Stimulated activated CD4-positive, alpha-beta T cell treated with anti-CD3 and anti-CD28 coated beads, Interleukin-2, amount 100 ng/mL, for 48 hours (primary cell): ENCODE measurements at regions not wholly inside any gene's neighbourhood (a gene's known extent, or its start where the extent isn't known, plus 50 kb on each side); places are given as distances from the start of the nearest gene placed in this dataset.
A peak's percentile ranks its signal among the peaks of the same experiment; 100 is the strongest.

Experiments used
- DNase-seq, 2 donors: peaks; one replicate each; pipeline ENCODE4 v3.0.0-alpha.2; 2020

DNA sequence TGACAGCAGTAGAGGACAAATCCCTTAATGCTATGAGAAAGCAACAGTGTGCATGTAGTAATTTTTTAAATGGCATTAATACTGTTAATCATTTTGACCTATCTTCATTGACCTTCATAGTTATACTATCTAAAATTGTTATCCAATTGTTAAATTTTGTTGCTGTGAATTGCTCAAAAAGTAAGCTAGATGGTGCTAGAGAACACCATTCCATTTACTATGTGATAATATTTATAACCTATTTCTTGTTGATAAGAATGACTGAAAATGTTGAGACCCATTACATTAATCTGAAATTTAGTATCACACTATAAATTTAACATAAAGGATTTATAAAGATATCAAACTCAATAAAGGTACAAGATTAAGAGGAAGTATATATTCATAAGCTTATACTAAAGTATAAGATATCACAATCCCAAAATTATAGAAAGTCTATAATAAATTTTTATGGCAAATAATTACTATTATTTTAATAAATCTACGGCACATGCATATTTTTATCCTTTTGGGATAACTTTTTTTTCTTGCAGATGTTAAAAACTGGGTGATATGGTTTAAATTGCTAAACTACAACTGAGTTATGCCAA lies 1573.3 kb downstream of the PCDH9 start:
- DNase-seq = no peak

DNA sequence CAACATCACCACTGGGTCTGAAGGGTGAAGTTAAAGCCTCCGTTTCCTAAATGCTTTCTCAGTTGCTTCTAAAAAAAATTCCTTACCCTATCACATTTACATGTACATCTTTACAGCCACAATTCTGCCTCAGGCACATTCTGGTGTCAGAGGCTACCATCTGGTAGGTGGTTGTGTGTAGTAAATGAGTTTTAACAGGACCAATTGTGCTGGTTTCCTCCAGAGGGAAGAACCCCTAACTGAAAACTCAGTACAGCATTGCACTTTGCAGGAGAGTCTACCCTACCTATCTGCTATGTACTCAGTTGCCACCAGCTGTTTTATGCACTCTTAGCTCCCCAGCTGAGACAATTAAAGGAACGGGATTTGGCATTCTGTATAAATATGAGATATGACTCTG lies 1576.5 kb downstream of the PCDH9 start:
- DNase-seq = no peak

DNA sequence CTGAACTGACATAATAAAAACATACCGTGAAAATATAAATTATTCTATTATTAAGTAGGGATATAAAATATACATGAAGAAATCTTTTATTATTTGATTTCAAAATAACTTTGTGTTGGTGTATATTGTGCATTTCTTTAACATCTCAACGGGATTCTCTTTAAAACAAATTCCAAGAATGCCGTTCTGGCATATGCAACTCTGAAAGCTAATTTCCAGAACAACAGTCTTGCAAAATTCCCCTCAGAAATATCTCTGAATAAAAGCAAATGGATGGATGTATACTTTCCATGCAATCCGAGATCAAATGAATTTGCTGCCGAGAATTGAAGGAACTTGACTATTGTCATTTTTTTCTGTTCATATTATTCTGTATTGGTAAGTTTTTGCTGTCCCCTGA lies 1579.8 kb downstream of the PCDH9 start:
- DNase-seq = no peak

DNA sequence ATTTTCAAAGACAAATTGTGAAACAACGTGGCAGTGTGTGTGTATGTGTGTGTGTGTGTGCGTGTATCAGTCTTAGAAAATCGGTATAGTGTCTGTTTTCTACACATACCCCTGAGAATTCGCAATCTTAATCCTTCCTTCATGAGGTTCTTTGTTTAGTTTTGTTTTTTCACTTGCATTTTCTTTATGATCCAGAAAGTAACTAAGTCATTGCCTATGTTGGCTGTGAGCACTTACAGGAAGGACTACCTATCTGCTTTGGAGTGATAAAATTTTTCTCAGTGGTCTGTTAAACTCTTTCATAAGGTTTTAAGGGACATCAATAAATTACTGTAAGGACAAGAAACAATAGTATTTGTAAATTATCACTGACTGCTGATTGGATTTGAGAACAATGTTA lies 1587.1 kb downstream of the PCDH9 start:
- DNase-seq = no peak

DNA sequence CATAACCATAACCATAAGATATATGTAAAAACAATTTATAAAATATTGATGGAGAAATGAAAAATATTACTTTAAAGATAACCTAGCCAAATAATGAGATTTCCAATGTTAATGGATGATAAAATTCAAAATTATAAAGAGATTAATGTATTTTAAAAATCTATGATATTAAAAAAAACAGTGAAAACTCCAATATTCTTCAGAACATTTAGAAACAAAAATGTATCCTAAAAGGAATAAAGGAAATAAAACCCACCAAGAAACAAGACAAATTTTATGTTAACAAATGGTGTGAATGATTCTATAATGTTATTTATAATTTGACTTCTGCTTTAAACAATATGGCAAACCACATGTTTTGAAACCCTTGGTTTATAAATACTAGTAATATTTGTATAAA lies 1587.8 kb downstream of the PCDH9 start:
- DNase-seq = no peak

DNA sequence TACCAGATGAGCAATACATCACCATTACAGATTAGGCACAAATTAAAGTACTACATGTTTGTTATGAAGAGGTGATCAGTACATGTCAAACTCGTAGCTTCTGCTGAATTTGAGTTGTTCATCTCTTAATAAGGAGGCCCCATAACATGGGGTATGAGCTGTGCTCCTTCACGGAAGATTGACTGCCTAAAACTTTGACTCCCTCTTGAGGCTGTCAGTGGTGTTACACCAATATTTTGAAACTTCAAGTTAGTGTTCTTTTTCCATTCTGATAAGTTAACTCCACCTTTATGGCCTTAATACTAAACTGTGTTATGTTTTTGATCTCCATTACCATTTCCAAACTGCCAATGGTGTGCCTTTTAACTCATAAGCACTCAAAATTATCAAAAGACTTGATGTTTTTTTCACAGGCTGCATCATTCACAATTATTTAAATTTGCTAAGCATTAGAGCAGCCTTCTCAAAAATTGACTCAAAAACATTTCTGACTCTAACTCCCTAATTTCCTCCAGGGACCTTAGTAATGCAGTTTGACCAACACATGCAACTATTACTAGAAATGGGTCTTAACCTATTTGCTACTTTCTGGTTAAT lies 1591.5 kb downstream of the PCDH9 start:
- peak in 1 of 2 donors; percentile 0 for DNase-seq

DNA sequence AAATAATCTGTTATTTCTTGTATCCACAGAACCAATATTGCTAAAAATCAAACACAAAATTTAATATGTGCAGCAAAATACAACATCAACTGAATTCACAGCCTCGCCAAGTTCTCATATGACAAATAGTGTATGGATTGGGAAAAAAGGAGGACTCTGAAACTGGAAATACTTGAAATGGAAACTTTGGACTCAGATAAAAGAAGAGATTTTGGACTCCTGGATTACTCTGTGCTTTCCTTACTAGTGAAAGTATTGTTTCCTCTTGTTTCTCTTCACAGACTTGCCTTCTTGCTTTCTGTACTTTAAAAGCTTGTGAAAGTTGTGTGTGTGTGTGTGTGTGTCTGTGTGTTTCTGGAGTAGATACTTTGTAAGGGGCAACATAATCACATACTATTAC lies 1596.3 kb downstream of the PCDH9 start:
- DNase-seq = no peak

DNA sequence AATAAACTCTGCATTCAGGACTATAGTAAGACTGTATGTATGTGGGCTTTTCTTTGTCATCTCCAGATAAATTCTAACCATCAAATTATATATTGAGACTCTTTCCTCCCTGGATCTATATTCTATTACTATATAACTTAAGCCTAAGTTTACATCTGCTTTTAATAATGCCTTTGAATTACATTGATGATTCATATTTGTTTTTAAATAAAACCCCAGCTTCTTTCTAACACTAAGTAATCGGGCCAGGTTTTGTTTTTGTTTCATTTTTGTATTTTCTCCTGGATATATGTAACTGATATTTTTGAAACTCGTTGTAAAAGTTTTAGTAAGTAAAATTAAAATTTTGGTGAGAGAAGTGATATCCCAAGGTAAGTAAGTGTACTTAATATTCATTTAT lies 1599.1 kb downstream of the PCDH9 start:
- DNase-seq = no peak

DNA sequence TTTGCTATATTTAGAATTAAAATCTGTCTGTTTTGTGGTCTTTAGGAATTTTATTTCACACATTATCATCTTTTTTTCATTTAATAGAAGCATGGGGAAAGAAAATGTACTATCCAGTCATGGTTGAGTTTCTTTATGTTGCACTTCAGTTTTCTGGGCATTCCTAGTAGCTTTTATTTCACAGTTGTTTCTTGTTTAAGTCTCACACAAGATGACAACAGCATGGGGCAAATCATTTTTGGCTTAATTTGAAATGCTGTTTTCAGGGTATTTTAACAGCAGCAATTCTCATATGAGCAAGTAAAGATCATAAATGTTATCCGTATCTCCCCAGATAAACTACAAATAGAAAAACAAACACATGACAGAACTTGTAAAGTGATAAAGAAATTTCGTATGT lies 1600.2 kb downstream of the PCDH9 start:
- DNase-seq = no peak

DNA sequence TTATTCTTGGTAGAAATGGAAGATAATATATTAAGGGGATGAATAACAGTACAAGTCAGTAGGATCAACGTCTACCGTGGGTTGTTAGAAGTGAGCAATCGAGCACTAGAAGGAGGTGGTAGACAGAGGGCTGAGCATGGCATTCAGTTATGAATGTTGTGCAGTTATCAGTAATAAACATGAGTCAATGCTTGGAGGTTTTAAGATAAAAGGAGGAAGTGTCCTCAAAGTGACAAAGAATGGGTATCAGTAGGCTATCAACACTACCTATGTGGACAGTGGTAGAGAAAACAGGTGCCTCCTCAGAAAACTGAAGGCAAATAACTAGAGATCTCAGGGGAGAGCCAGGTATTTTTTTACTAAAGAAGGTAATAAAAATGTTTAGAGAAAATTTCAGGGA lies 1607.0 kb downstream of the PCDH9 start:
- no peak for DNase-seq

DNA sequence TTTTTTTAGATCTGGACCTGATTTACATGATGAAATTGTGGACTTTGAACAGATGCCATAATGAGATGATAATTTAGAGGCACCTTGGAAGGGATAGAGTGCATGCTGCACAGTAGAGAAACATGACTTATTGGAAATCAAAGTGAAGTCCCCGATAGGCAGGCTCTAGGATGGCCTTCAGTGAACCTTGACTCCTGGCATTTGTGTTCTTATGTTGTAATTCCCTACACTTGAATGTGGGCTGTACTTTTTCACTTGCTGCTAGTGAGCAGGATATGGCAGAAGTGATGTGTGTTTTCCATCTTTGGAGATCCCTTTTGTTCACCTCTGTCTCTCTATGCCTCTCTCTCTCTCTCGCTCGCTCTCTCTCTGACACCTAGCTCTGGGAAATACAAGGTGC lies 1614.6 kb downstream of the PCDH9 start:
- DNase-seq = no peak

DNA sequence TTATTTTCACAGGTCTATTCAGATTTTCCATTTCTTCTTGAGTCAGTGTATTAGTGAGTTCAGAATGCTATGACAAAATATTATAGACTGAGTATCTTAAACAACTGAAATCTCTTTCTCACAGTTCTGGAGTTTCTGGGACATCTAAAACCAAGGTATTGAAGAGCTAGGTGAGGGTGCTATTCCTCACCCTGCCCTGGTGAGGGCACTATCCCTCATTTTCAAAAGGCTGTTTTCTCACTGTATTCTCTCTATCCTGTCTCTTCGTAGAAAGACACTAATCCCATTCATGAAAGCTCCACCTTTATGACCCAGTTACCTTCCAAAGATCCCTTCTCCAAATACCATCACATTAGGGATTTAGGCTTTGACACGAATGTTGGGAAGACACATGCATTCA lies 1617.1 kb downstream of the PCDH9 start:
- DNase-seq = no peak

DNA sequence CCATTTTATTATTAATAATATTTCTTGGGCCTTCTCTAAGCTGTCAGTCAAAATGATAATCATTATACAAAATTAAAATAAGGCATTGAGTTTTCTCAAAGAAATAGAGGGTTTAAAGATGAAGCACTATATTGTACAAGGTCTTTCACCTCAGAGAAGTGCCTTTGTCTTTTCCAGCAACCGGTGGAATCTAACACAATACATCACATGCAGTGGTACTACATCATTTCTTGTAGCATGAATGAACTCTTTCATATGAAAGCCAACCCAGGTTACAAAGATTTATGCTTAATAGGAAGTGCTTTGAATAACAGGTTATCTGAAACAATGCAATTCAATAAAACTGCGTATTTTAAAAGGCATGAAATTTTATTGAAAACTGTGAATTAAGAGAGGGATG lies 1620.8 kb downstream of the PCDH9 start:
- no peak for DNase-seq

DNA sequence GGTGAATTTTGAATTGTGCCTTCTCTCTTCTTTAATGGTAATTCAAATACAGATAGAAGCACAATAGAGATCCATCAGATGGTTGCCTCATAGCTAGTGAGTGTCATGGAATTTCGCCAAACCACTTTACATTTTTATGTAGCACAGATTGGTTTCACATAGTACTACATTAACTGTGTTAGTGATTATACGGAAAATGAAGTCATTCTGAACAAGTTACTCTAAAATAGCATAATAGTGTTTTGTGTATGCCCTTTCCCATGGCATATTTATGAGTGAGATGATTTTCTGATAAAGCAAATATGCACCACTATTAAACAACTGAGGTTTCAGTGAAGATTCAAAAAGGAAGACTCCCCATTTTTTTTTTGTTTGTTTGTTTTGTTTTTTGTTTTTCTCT lies 1623.5 kb downstream of the PCDH9 start:
- DNase-seq = no peak

DNA sequence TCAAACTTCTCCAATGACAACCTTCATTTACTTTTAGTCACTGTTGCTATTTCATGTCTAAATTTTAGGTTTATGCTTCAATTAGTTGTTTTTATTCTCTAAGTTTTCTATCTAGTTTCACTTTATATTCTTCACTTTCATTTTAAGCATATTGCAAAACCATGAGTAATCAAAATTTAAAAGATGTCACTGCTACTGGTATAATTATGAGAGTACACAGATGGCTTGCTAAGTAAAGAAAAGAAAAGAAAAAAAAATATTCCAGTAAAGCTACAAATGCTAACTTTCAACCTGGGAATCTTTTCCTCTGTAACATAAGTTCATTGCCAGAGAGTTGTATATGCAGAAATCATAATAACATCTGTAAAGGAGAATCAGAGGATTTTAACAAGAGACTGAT lies 1624.7 kb downstream of the PCDH9 start:
- DNase-seq = no peak

DNA sequence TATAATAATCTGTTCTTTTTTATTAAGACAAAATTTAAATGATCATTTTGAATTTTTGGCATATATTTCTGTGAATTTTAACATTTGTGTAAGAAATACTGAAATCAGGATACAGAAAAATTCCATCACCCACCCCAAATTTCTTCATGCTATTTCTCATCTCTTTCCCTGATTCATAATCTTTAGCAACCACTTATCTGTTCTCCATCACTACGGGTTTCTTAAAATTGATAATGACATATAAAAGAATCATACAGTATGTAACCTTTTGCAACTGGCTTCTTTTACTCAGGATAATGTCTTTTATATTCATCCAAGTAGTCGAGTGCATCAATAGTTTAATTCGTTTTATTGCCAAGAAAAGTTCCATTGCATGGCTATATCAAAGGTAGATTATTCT lies 1627.0 kb downstream of the PCDH9 start:
- no peak for DNase-seq

DNA sequence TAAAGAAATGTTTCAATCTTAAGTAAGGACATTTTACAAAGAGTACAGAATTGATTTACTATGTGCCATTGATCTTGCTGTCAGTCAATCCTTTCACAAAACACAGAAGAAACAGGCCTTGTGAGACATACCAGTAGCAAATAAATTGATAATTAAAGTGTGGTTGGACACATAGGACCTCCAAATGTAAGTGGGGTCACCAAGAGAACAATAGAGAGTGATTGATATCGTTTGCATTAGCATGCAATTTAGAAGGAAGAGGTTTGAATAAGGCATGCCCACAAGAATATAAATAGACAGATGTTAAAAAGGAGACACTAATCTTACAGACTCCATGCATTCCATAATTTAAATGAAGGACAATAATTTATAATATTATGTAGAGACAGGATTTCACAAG lies 1628.3 kb downstream of the PCDH9 start:
- no peak for DNase-seq

DNA sequence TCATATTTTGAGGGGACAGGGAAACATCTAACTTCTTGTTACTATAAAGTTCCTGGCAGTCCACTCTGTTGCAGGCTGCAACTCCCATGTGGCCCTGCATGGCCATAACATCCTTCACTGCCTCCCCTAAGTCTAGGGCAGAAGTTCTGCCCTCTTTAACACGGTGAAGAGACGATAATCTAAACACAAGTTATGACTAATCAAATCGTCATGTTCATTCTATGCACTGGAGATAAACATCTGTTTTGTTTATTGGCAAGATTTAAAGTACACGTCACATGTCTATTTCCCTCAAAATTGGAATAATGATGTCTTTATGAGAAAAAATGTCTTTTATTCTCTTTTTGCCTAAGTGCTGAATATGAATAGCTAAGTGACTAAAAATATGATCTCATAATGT lies 1629.4 kb downstream of the PCDH9 start:
- no peak for DNase-seq

DNA sequence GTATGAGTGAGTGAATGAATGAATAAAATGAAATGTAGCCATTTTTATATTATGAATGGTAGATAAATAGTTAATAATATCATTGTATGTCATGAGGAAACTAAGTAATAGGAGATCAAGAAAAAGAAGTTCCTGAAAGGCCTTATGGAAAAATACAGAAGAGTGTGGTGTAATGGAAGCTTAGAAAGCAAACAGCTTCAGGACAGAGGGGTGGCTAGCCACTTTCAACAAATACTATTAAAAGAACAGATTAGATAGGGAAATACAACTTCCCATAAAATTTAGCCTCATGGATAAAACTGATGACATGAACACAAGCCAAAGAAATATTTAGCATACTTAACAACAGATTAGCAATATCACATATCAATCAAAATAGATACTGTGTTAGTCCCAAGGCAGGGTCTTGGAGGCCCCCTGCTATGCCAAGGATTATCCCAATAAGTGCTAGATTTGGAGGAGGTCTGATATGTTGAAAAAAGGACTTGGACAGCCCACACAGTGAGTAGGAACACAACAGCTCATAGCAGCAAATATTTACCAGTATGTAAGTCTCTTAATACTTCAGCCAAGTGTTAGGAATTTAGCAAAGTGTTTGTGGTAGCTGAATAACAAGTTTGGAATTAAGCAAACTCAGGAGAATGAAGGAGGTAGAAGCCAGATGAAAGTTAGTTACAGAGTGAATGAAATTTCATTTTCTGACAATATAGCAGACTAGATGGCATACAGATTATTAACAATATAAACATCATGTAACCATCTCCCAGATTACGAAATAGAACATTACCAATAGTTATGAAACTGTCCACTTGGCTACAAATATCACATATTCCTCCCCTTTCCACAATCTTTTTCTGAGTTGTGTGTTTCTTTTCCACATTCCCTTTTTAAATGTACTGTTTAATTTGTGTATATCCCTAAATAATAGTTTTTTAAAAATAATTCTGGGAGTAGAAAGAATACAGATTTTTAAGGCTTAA lies 1632.0 kb downstream of the PCDH9 start:
- no peak for DNase-seq

DNA sequence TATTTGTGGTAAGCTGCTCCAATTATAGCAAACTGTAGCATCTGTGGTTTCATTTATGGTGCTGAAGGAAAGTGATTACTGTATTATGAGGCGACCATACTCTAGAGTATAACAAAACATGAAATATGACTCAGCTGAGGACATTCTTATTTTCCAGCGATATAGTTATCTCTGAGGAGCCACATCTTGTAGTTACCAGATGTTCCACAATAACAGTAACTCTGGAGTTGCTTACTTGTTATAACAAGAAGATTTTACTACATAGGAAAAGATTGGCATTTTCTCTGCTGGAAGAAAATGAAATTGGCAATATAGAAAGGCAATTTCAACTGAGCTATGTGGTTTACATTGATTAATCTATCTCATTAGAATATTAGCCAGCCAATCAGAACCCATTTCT lies 1634.2 kb downstream of the PCDH9 start:
- DNase-seq = no peak

DNA sequence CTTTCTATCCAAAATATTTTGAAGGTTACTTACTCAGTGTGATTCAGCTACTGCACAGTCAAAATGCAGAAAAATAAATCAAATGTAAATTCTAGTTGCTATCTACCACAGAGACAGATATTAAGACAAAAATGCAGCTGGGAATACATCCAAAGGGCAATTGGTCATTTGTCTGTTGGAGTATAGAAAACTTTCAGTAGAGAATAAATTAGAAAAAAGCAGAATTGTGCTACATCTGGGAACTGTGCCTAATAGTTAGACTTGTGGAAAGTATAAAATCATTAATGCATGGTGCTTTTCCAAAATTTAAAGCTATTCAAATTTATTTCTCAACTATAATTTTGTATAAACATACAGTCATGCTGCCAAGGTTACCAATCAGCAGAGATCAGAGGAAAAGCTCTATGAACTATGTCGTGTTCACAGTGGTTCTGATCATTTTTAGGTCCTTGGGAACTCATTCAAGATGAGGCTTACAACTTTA lies 1635.8 kb downstream of the PCDH9 start:
- no peak for DNase-seq

DNA sequence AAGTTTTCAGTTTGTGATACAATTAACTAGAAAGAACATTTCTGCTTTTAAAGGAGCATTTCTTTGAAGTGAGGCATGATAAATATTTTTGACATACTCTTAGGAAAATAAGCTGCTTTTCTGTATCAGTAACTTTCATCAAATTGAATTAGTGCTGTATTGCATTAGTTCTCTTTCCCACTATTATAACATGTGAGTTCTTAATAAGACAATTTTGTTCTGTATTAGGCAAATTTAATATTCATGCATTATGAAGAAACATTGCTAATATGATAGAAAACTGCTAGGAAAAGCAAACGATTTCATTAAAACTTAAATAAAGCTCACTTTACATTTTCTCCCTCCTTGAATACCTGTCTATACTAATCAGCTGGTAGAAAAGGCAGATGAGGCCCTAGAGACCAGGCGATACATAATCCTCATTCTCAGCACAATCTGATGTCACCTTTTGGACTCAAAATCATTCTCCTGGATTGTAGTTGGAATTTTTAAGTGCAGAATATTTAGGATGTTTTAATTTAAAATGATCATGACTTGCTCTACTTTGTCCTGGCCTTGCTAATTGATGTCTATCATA lies 1636.8 kb downstream of the PCDH9 start:
- no peak for DNase-seq

DNA sequence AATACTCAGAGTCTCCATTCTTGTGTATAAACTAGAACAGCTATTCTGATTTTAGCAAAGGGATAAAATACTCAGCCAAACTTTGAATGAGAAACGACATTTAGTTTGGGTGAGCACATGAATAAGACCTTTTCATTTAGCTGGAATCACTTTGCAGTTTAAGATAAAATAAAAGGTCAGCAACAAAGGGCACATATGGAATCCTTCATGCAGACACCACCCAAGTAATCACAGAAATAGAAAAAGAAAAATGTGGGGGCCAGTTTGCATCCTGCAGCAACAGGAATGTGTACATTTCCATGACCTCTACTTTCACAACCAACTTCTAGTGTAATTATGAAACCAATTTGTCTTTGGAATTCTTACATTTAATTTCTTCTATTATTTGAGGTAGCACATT lies 1637.4 kb downstream of the PCDH9 start:
- no peak for DNase-seq

DNA sequence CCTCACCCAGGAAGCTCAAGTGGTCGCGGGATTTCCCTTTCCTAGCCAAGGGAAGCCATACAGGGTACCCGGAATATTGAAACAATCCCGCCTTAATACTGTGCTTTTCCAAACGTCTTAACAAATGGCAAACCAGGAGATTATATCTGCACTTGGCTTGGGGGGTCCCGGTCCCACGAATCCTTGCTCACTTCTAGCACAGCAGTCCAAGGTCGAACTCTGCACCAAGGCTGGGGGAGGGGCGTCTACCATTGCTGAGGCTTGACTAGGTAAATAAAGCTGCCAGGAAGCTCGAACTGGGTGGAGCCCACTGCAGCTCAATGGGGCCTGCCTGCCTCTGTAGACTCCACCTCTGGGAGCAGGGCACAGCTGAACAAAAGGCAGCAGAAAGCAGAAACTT lies 1644.8 kb downstream of the PCDH9 start:
- DNase-seq = no peak
